Fibroblast of lung (primary cell): ENCODE measurements at regions not wholly inside any gene's neighbourhood (a gene's known extent, or its start where the extent isn't known, plus 50 kb on each side); places are given as distances from the start of the nearest gene placed in this dataset.

ENCODE experiments used
- EZH2 ChIP-seq: IDR thresholded peaks from 2 replicates; pipeline ENCODE4 v1.5.1; 2012; ENCODE audit warnings: low read length, control low read depth, mild to moderate bottlenecking; ENCODE audit errors: missing control alignments
- TF ChIP-seq, protein P1 (sequence below), 2 donors: IDR thresholded peaks in 1 of 2; conservative IDR thresholded peaks in 1 of 2; 1 replicate in 1 of 2; 2 replicates in 1 of 2; pipeline ENCODE4 v1.5.1; 2011 to 2012; ENCODE audit warnings: low read length in 2 of 2, control low read depth in 1 of 2, inconsistent platforms in 1 of 2, low read depth in 1 of 2, mild to moderate bottlenecking in 1 of 2

- TF ChIP-seq EZH2, result no peak
- TF ChIP-seq, protein P1, sequence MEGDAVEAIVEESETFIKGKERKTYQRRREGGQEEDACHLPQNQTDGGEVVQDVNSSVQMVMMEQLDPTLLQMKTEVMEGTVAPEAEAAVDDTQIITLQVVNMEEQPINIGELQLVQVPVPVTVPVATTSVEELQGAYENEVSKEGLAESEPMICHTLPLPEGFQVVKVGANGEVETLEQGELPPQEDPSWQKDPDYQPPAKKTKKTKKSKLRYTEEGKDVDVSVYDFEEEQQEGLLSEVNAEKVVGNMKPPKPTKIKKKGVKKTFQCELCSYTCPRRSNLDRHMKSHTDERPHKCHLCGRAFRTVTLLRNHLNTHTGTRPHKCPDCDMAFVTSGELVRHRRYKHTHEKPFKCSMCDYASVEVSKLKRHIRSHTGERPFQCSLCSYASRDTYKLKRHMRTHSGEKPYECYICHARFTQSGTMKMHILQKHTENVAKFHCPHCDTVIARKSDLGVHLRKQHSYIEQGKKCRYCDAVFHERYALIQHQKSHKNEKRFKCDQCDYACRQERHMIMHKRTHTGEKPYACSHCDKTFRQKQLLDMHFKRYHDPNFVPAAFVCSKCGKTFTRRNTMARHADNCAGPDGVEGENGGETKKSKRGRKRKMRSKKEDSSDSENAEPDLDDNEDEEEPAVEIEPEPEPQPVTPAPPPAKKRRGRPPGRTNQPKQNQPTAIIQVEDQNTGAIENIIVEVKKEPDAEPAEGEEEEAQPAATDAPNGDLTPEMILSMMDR (conservative IDR thresholded peaks at IDR 0.05 in 1 of 2, IDR thresholded peaks at IDR 0.05 in 1 of 2; ENCODE audit: low read depth in 1 of 2, low read length in 2 of 2), result no peak
These were observed 60.2 kb upstream of the NEDD9 start for GRCh38 chr6:11292594-11293236.
